Mucosa of rectum (tissue), 2 donors: ENCODE measurements at regions not wholly inside any gene's neighbourhood (a gene's known extent, or its start where the extent isn't known, plus 50 kb on each side); places are given as distances from the start of the nearest gene placed in this dataset.

ENCODE experiments used
- H3K27ac ChIP-seq, 2 donors: one replicate each; pipeline ENCODE4 v1.7.0; 2013; ENCODE audit warnings: inconsistent platforms in 2 of 2, low read depth in 2 of 2, low read length in 2 of 2
- H3K27me3 ChIP-seq, 2 donors: one replicate each; pipeline ENCODE4 v1.7.0; 2013; ENCODE audit warnings: low read length in 2 of 2; ENCODE audit not compliant: control insufficient read depth in 2 of 2, insufficient read depth in 2 of 2
- H3K36me3 ChIP-seq, 2 donors: one replicate each; pipeline ENCODE4 v1.7.0; 2013; ENCODE audit warnings: low read length in 2 of 2; ENCODE audit not compliant: control insufficient read depth in 2 of 2, insufficient read depth in 2 of 2
- H3K4me1 ChIP-seq, 2 donors: one replicate each; pipeline ENCODE4 v1.7.0; 2013; ENCODE audit warnings: low read length in 2 of 2, mild to moderate bottlenecking in 1 of 2; ENCODE audit not compliant: control insufficient read depth in 2 of 2, insufficient read depth in 2 of 2
- H3K4me3 ChIP-seq, 2 donors: one replicate each; pipeline ENCODE4 v1.7.0; 2013; ENCODE audit warnings: low read length in 2 of 2
- H3K9ac ChIP-seq, 2 donors: one replicate each; pipeline ENCODE4 v1.7.0; 2013; ENCODE audit warnings: low read length in 2 of 2, low read depth in 1 of 2, mild to moderate bottlenecking in 1 of 2
- H3K9me3 ChIP-seq, 2 donors: one replicate each; pipeline ENCODE4 v1.7.0; 2013; ENCODE audit warnings: low read length in 2 of 2; ENCODE audit not compliant: control insufficient read depth in 2 of 2
- donor health status: healthy.
- donor health status: Normal muscosa, but diverticular disease.

DNA sequence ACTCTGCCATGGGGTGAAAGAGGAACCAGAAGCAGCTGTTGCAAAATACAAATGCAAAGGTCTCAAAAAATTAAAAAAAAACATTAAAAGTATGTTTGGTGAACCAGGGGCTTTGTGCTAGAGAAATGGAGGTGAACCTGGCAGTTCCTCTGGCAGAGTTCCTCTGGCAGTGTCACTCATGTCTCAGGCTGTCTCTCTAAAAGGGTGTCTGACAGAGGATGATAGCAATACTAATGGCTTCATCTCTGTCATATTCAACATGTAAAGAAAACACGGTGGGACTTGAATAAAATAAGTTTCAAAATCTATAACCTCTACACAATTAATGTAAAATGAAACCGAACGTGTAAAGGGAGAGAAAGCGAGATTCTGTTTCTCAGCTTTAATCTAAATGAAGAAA is 375.7 kb upstream of the VWC2 start:
- Histone ChIP-seq H3K9me3 (no peaks in the 10 kb centered on the region), H3K4me1 (no peaks in the 10 kb centered on the region), H3K9ac (no peak overlapping the region), H3K27ac (no peak overlapping the region), H3K36me3 (no peaks in the 10 kb centered on the region), H3K27me3 (no peaks in the 10 kb centered on the region), H3K4me3 (no peak overlapping the region)

GRCh38 chr7:49398236-49398635 is 375.2 kb upstream of the VWC2 start:
- H3K9me3 ChIP-seq: no peaks in the 10 kb centered on the region
- no peaks in the 10 kb centered on the region for H3K36me3 ChIP-seq
- H3K27me3 ChIP-seq: no peaks in the 10 kb centered on the region
- H3K4me1 ChIP-seq: no peaks in the 10 kb centered on the region
- H3K4me3 ChIP-seq: no peak overlapping the region
- no peak overlapping the region for H3K27ac ChIP-seq
- no peak overlapping the region for H3K9ac ChIP-seq

- Histone ChIP-seq H3K36me3 (no peaks in the 10 kb centered on the region), H3K27ac (no peak overlapping the region), H3K27me3 (no peaks in the 10 kb centered on the region), H3K4me3 (no peak overlapping the region), H3K4me1 (no peaks in the 10 kb centered on the region), H3K9ac (no peak overlapping the region), H3K9me3 (no peaks in the 10 kb centered on the region)
These were observed 374.7 kb upstream of the VWC2 start for GRCh38 chr7:49398746-49399145.

GRCh38 chr7:49400891-49401550 is 372.4 kb upstream of the VWC2 start:
- H3K4me1 ChIP-seq: no peaks in the 10 kb centered on the region
- H3K27ac ChIP-seq: no peak overlapping the region
- no peaks in the 10 kb centered on the region for H3K27me3 ChIP-seq
- no peak overlapping the region for H3K4me3 ChIP-seq
- no peaks in the 10 kb centered on the region for H3K9me3 ChIP-seq
- H3K36me3 ChIP-seq: no peaks in the 10 kb centered on the region
- no peak overlapping the region for H3K9ac ChIP-seq

- Histone ChIP-seq H3K9ac (no peak overlapping the region), H3K9me3 (no peaks in the 10 kb centered on the region), H3K36me3 (no peaks in the 10 kb centered on the region), H3K27ac (no peak overlapping the region), H3K4me3 (no peak overlapping the region), H3K27me3 (no peaks in the 10 kb centered on the region), H3K4me1 (no peaks in the 10 kb centered on the region)
These were observed 369.6 kb upstream of the VWC2 start for GRCh38 chr7:49403844-49404243.

DNA sequence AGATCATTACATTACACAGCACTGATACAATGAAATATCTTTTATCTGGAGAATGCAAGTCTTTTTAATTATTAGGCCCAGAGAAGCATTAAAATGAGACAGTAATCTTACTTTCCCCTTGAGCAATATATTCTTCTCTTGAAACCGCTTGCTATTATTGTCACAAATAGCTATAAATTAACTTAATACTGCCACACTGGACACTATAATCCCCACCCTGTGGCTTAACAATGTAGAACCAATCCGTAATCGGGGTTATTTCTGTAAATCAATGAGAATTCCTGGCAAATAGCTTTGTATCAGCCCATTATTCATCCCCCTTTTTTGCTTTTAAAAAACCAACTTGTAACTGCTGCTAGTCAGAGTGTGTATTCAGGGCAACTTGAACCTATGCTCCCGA is 366.2 kb upstream of the VWC2 start:
- Histone ChIP-seq H3K27me3 (no peaks in the 10 kb centered on the region), H3K9ac (no peak overlapping the region), H3K36me3 (no peaks in the 10 kb centered on the region), H3K27ac (no peak overlapping the region), H3K9me3 (no peaks in the 10 kb centered on the region), H3K4me1 (no peaks in the 10 kb centered on the region), H3K4me3 (no peak overlapping the region)

- Histone ChIP-seq H3K27me3 (no peaks in the 10 kb centered on the region), H3K27ac (no peak overlapping the region), H3K4me1 (no peaks in the 10 kb centered on the region), H3K36me3 (no peaks in the 10 kb centered on the region), H3K9ac (no peak overlapping the region), H3K4me3 (no peak overlapping the region), H3K9me3 (no peaks in the 10 kb centered on the region)
These were observed 356.4 kb upstream of the VWC2 start for GRCh38 chr7:49417034-49417433.

GRCh38 chr7:49418963-49419362 is 354.5 kb upstream of the VWC2 start:
- no peak overlapping the region for H3K9ac ChIP-seq
- H3K36me3 ChIP-seq: no peaks in the 10 kb centered on the region
- no peak overlapping the region for H3K4me3 ChIP-seq
- H3K27me3 ChIP-seq: no peaks in the 10 kb centered on the region
- no peaks in the 10 kb centered on the region for H3K9me3 ChIP-seq
- H3K27ac ChIP-seq: no peak overlapping the region
- no peaks in the 10 kb centered on the region for H3K4me1 ChIP-seq

- H3K27ac ChIP-seq: no peak overlapping the region
- H3K4me3 ChIP-seq: no peak overlapping the region
- no peaks in the 10 kb centered on the region for H3K9me3 ChIP-seq
- no peaks in the 10 kb centered on the region for H3K36me3 ChIP-seq
- H3K9ac ChIP-seq: no peak overlapping the region
- no peaks in the 10 kb centered on the region for H3K27me3 ChIP-seq
- no peaks in the 10 kb centered on the region for H3K4me1 ChIP-seq
These were observed 350.9 kb upstream of the VWC2 start for GRCh38 chr7:49422564-49422963.

DNA sequence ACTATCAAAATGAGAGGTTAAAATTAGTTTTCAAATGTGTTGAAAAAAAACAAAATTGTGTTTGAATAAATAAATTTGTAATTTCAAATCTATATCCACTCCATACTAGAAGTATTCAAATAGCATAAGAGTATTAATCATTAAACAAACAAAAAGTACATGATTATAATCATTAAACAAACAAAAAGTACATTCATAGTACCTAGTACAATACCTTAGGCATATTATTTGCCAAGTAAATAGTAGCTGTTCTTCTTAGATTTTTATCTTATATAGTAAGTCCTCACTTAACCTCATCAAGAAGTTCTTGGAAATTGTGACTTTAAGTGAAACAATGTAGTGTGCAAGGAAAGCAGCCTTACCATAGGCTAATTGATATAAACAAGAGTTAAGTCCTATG is 349.3 kb upstream of the VWC2 start:
- H3K36me3 ChIP-seq: no peaks in the 10 kb centered on the region
- no peaks in the 10 kb centered on the region for H3K27me3 ChIP-seq
- no peak overlapping the region for H3K4me3 ChIP-seq
- H3K27ac ChIP-seq: no peak overlapping the region
- no peaks in the 10 kb centered on the region for H3K9me3 ChIP-seq
- no peak overlapping the region for H3K9ac ChIP-seq
- no peaks in the 10 kb centered on the region for H3K4me1 ChIP-seq
